Neuron (in vitro differentiated cells): ENCODE measurements at regions not wholly inside any gene's neighbourhood (a gene's known extent, or its start where the extent isn't known, plus 50 kb on each side); places are given as distances from the start of the nearest gene placed in this dataset.
"Not testable (repeated sequence)": the region's sequence is repeated elsewhere in the genome, so short reads cannot be mapped to it uniquely, and the experiment has no call there.

Experiments used
- H2AFZ ChIP-seq: one replicate; pipeline ENCODE4 v1.6.1; 2013; ENCODE audit warnings: low read depth, mild to moderate bottlenecking, inconsistent platforms, low read length, moderate library complexity
- H3K27me3 ChIP-seq: one replicate; pipeline ENCODE4 v1.6.1; 2013; ENCODE audit warnings: low read length; ENCODE audit not compliant: insufficient read depth
- H3K36me3 ChIP-seq: one replicate; pipeline ENCODE4 v1.6.1; 2013; ENCODE audit warnings: low read length; ENCODE audit not compliant: insufficient read depth
- H3K4me1 ChIP-seq: one replicate; pipeline ENCODE4 v1.6.1; 2013; ENCODE audit warnings: low read length; ENCODE audit not compliant: insufficient read depth
- H3K4me3 ChIP-seq: 2 replicates; pipeline ENCODE4 v1.5.1; 2013; ENCODE audit warnings: mild to moderate bottlenecking, low read length, moderate library complexity
- H3K9me3 ChIP-seq: one replicate; pipeline ENCODE4 v1.6.1; 2013; ENCODE audit warnings: low read length

- not testable (repeated sequence) for H3K27me3 ChIP-seq, H3K4me3 ChIP-seq, H2AFZ ChIP-seq, H3K4me1 ChIP-seq, H3K36me3 ChIP-seq, H3K9me3 ChIP-seq
These were observed 169.8 kb downstream of the MRPL39 start for GRCh38 chr21:25437465-25437864.

GRCh38 chr21:25428537-25428936, 178.7 kb downstream of the MRPL39 start:
- H3K36me3 ChIP-seq = no peaks in the 10 kb centered on the region
- H3K4me1 ChIP-seq = no peaks in the 10 kb centered on the region
- no peak overlapping the region for H2AFZ ChIP-seq
- no peaks in the 10 kb centered on the region for H3K9me3 ChIP-seq
- no peak overlapping the region for H3K4me3 ChIP-seq
- no peaks in the 10 kb centered on the region for H3K27me3 ChIP-seq

- Histone ChIP-seq H2AFZ (no peak overlapping the region), H3K4me1 (no peaks in the 10 kb centered on the region), H3K9me3 (no peaks in the 10 kb centered on the region), H3K27me3 (no peaks in the 10 kb centered on the region), H3K4me3 (no peak overlapping the region), H3K36me3 (no peaks in the 10 kb centered on the region)
These were observed 179.5 kb downstream of the MRPL39 start for GRCh38 chr21:25427828-25428227.

GRCh38 chr21:25426580-25426979, 180.7 kb downstream of the MRPL39 start:
- Histone ChIP-seq H3K27me3 (no peaks in the 10 kb centered on the region), H2AFZ (no peak overlapping the region), H3K36me3 (no peaks in the 10 kb centered on the region), H3K9me3 (no peaks in the 10 kb centered on the region), H3K4me1 (no peaks in the 10 kb centered on the region), H3K4me3 (no peak overlapping the region)

- H3K9me3 ChIP-seq = no peaks in the 10 kb centered on the region
- H3K36me3 ChIP-seq = no peaks in the 10 kb centered on the region
- H2AFZ ChIP-seq = no peak overlapping the region
- no peak overlapping the region for H3K4me3 ChIP-seq
- no peaks in the 10 kb centered on the region for H3K27me3 ChIP-seq
- no peaks in the 10 kb centered on the region for H3K4me1 ChIP-seq
These were observed 182.1 kb downstream of the MRPL39 start for GRCh38 chr21:25425156-25425555.

- H3K27me3 ChIP-seq = no peaks in the 10 kb centered on the region
- no peaks in the 10 kb centered on the region for H3K36me3 ChIP-seq
- no peak overlapping the region for H3K4me3 ChIP-seq
- H3K9me3 ChIP-seq = no peaks in the 10 kb centered on the region
- no peak overlapping the region for H2AFZ ChIP-seq
- H3K4me1 ChIP-seq = no peaks in the 10 kb centered on the region
These were observed 182.6 kb downstream of the MRPL39 start for GRCh38 chr21:25424634-25425033.

GRCh38 chr21:25424048-25424447, 183.2 kb downstream of the MRPL39 start:
- no peaks in the 10 kb centered on the region for H3K9me3 ChIP-seq
- H3K27me3 ChIP-seq = no peaks in the 10 kb centered on the region
- no peaks in the 10 kb centered on the region for H3K4me1 ChIP-seq
- no peaks in the 10 kb centered on the region for H3K36me3 ChIP-seq
- H3K4me3 ChIP-seq = no peak overlapping the region
- no peak overlapping the region for H2AFZ ChIP-seq

- Histone ChIP-seq H3K36me3 (no peaks in the 10 kb centered on the region), H3K4me1 (no peaks in the 10 kb centered on the region), H2AFZ (no peak overlapping the region)
These were observed 184.4 kb downstream of the MRPL39 start for GRCh38 chr21:25422610-25423608.

GRCh38 chr21:25421321-25422028, 185.8 kb downstream of the MRPL39 start:
- no peaks in the 10 kb centered on the region for H3K27me3 ChIP-seq
- H3K36me3 ChIP-seq = no peaks in the 10 kb centered on the region
- no peak overlapping the region for H2AFZ ChIP-seq
- no peak overlapping the region for H3K4me3 ChIP-seq
- H3K4me1 ChIP-seq = no peaks in the 10 kb centered on the region
- no peaks in the 10 kb centered on the region for H3K9me3 ChIP-seq

More at GRCh38 chr21:25422610-25423608, 184.4 kb downstream of the MRPL39 start:
- no peaks in the 10 kb centered on the region for H3K27me3 ChIP-seq
- no peaks in the 10 kb centered on the region for H3K9me3 ChIP-seq
- no peak overlapping the region for H3K4me3 ChIP-seq

GRCh38 chr21:25420831-25421230, 186.4 kb downstream of the MRPL39 start:
- Histone ChIP-seq H3K27me3 (no peaks in the 10 kb centered on the region), H3K4me3 (no peak overlapping the region), H3K4me1 (no peaks in the 10 kb centered on the region), H3K36me3 (no peaks in the 10 kb centered on the region), H3K9me3 (no peaks in the 10 kb centered on the region), H2AFZ (no peak overlapping the region)

GRCh38 chr21:25416669-25417068, 190.6 kb downstream of the MRPL39 start:
- H3K36me3 ChIP-seq = no peaks in the 10 kb centered on the region
- no peaks in the 10 kb centered on the region for H3K4me1 ChIP-seq
- H3K9me3 ChIP-seq = no peaks in the 10 kb centered on the region
- H2AFZ ChIP-seq = no peak overlapping the region
- H3K27me3 ChIP-seq = no peaks in the 10 kb centered on the region
- no peak overlapping the region for H3K4me3 ChIP-seq

- Histone ChIP-seq H3K36me3 (no peaks in the 10 kb centered on the region), H3K9me3 (no peaks in the 10 kb centered on the region), H3K4me1 (no peaks in the 10 kb centered on the region), H3K4me3 (no peak overlapping the region), H2AFZ (no peak overlapping the region), H3K27me3 (no peaks in the 10 kb centered on the region)
These were observed 195.2 kb downstream of the MRPL39 start for GRCh38 chr21:25412100-25412499.

GRCh38 chr21:25409978-25410377, 197.3 kb downstream of the MRPL39 start:
- no peaks in the 10 kb centered on the region for H3K4me1 ChIP-seq
- no peak overlapping the region for H2AFZ ChIP-seq
- H3K27me3 ChIP-seq = no peaks in the 10 kb centered on the region
- H3K36me3 ChIP-seq = no peaks in the 10 kb centered on the region
- H3K4me3 ChIP-seq = no peak overlapping the region
- no peaks in the 10 kb centered on the region for H3K9me3 ChIP-seq
